DMS153 treated with DMSO at 0.1 percent for 48 hours (cell line): ENCODE measurements at regions not wholly inside any gene's neighbourhood (a gene's known extent, or its start where the extent isn't known, plus 50 kb on each side); places are given as distances from the start of the nearest gene placed in this dataset.

Experiments used
- DNase-seq: peaks from one replicate; lab custom pipeline; 2025; ENCODE audit not compliant: unreplicated experiment; lab: John Stamatoyannopoulos, UW

DNA sequence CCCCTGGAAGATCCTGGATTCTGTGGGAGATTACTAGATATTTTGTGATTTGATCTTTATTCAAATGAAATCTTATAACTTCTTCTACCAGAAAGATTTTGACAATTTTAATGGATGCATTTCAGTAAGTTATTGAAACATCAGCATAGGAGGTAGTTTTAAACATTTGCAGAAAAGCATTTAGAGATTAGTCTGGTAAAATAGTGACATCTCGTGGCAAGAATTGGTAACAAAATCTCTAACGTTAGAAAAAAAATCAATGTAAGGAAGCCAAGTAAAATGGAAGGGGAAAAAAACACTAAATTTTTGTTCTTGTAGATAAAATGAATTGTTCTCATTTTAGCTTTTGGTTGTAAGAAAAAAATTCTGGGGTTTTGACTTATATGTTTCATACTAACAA lies 73.3 kb downstream of the TASL start:
- peak; percentile 8 for DNase-seq

DNA sequence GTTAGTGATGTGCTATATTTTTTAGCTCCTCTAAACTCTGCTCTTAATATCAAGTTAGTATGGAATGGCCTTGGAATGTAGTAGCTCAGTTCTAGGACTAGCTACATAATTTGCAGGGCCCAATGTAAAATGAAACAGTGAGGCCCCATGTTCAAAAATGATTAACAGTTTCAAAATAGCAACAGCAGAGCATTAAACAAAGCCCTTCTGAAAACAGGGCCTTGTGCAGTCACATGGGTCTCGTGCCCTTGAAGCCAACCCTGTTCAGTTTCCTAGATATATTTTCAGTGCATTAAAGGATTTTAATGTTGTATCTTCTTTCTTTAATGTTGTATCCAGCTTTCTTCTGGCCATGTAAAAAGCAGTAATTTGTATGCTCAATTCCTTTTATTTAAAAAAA lies 82.1 kb downstream of the TASL start:
- no peak for DNase-seq

GRCh38 chrX:30493348-30493747 lies 84.2 kb downstream of the TASL start:
- no peak for DNase-seq

- no peak for DNase-seq
Measured at GRCh38 chrX:30489323-30489722, 88.2 kb downstream of the TASL start.

GRCh38 chrX:30488092-30488491 lies 89.5 kb downstream of the TASL start:
- DNase-seq, result no peak

GRCh38 chrX:30483996-30484395 lies 93.6 kb downstream of the TASL start:
- no peak for DNase-seq

GRCh38 chrX:30468471-30468870 lies 109.1 kb downstream of the TASL start:
- DNase-seq, result no peak
